LNCAP (cell line): ENCODE measurements at regions not wholly inside any gene's neighbourhood (a gene's known extent, or its start where the extent isn't known, plus 50 kb on each side); places are given as distances from the start of the nearest gene placed in this dataset.

ENCODE experiments used
- TF ChIP-seq, protein P1 (sequence below): fragments of 450-650 bp; IDR thresholded peaks from 2 replicates; pipeline ENCODE4 v1.5.1; 2017; ENCODE audit warnings: mild to moderate bottlenecking

DNA sequence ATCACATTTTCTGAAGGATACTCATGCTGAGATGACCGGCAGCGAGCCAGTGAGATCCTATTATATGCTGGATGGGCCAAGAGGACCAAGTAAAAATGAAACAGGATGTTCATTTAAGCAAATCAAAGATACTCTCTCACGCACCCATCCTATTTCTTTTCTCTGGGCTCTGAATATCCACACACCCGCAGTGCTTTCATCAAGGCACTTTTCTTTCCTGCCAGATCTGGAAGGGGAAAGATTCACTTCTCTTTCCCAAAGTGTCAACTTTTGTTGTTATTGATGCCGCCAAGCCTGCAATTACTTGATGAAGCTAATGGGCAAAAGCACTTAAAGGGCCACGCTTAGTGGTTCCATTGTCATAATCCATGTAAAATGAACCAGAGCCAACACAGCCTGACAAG is 191.9 kb upstream of the CHAC2 start:
- TF ChIP-seq, protein P1, sequence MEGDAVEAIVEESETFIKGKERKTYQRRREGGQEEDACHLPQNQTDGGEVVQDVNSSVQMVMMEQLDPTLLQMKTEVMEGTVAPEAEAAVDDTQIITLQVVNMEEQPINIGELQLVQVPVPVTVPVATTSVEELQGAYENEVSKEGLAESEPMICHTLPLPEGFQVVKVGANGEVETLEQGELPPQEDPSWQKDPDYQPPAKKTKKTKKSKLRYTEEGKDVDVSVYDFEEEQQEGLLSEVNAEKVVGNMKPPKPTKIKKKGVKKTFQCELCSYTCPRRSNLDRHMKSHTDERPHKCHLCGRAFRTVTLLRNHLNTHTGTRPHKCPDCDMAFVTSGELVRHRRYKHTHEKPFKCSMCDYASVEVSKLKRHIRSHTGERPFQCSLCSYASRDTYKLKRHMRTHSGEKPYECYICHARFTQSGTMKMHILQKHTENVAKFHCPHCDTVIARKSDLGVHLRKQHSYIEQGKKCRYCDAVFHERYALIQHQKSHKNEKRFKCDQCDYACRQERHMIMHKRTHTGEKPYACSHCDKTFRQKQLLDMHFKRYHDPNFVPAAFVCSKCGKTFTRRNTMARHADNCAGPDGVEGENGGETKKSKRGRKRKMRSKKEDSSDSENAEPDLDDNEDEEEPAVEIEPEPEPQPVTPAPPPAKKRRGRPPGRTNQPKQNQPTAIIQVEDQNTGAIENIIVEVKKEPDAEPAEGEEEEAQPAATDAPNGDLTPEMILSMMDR: no peak

GRCh38 chr2:53572696-53573095 is 194.9 kb upstream of the CHAC2 start:
- TF ChIP-seq, protein P1: no peak

GRCh38 chr2:53569957-53570727 is 197.5 kb upstream of the CHAC2 start:
- TF ChIP-seq, protein P1: no peak

- TF ChIP-seq, protein P1: no peak
Measured at GRCh38 chr2:53568469-53568868, 199.1 kb upstream of the CHAC2 start.

- TF ChIP-seq, protein P1: no peak
Measured at GRCh38 chr2:53567073-53567472, 200.5 kb upstream of the CHAC2 start.

DNA sequence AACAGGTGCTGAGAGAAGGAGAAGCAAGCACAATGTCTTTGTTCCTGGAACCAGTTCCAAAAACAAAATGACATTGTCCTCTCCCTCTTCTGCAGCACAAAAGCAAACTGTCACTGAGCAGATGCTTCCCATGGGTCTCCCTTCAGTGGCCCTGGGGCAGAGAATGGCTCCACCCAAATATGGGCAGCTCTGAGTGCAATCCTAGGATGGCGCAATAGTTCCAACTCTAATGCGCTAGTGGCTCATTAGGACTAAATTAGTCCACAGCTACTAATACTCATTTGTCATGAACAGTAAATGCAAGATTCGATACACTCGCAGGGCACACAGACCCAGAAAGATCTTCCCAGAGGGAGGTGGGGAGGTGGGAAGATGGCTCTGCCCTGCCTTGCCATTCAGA is 205.2 kb upstream of the CHAC2 start:
- TF ChIP-seq, protein P1: no peak

DNA sequence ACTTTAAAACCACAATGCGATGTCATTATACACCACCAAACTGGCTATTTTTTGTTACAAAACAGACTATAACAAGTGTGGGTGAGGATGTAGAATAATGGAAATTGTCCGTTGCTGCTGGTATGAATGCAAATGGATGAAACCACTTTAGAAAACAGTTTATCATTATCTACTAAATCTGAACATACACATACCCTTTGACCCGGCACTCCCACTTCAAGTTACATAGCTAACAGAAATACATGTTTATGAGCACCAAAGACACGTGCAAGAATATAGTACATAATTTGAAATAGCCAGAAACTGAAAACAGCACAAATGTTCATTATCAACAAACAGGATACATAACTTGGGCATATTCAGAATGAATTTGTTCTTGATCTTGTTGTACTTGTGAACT is 206.4 kb upstream of the CHAC2 start:
- TF ChIP-seq, protein P1: no peak
